ENCODE measurements at regions not wholly inside any gene's neighbourhood (a gene's known extent, or its start where the extent isn't known, plus 50 kb on each side); places are given as distances from the start of the nearest gene placed in this dataset.

GRCh38 chr2:129705085-129705484 lies 274.4 kb upstream of the RAB6C start:
- no peaks in the 10 kb centered on the region for H3K9me3 ChIP-seq (ENCODE audit: control insufficient read depth, low read depth, low read length)
- H3K4me1 ChIP-seq (ENCODE audit: control insufficient read depth, extremely low read depth, insufficient read depth, low read length) = no peaks in the 10 kb centered on the region
- dilution Hi-C loops (cut with MboI; ENCODE audit: extremely low pct_ligation_motif_present, low sequenced_read_pairs) = no loop called here
- no peak overlapping the region for H3K27ac ChIP-seq (ENCODE audit: control insufficient read depth, insufficient read depth, low read length)
- no peak for DNase-seq (ENCODE audit: low read depth, low spot score)
- H4K20me1 ChIP-seq (ENCODE audit: control insufficient read depth, extremely low read depth, insufficient read depth, low read length) = no peaks in the 10 kb centered on the region
- H3K79me2 ChIP-seq (ENCODE audit: control insufficient read depth, insufficient read depth, low read length) = no peaks in the 10 kb centered on the region
- no peaks in the 10 kb centered on the region for H3K36me3 ChIP-seq (ENCODE audit: control insufficient read depth in 2 of 2, extremely low read depth in 1 of 2, insufficient read depth in 2 of 2, low read length in 2 of 2)
- FAIRE-seq = no peak
- no peaks in the 10 kb centered on the region for H3K9me1 ChIP-seq (ENCODE audit: control insufficient read depth, extremely low read depth, insufficient read depth, low read length)
- no peak overlapping the region for H3K4me2 ChIP-seq (ENCODE audit: control insufficient read depth, extremely low read depth, insufficient read depth, low read depth, low read length)
- no peak overlapping the region for H2AFZ ChIP-seq (ENCODE audit: control insufficient read depth, low read length)
- TF ChIP-seq CTCF (optimal IDR thresholded peaks at IDR 0.05 in 1 of 3, IDR thresholded peaks at IDR 0.05 in 1 of 3, conservative IDR thresholded peaks at IDR 0.05 in 1 of 3; ENCODE audit: extremely low read depth in 1 of 3, insufficient read depth in 2 of 3, low read length in 3 of 3) = no peak
- no peak for TF ChIP-seq EZH2 (IDR thresholded peaks at IDR 0.05; ENCODE audit: low read length)
- H3K4me3 ChIP-seq (ENCODE audit: control insufficient read depth in 2 of 3, extremely low read depth in 1 of 3, insufficient read depth in 2 of 3, low read depth in 1 of 3, low read length in 3 of 3) = no peak overlapping the region
- no peak overlapping the region for H3K9ac ChIP-seq (ENCODE audit: control insufficient read depth, extremely low read depth, insufficient read depth, low read length)
- no peaks in the 10 kb centered on the region for H3K27me3 ChIP-seq (ENCODE audit: control insufficient read depth, extremely low read depth, insufficient read depth, low read length)

- H4K20me1 ChIP-seq (ENCODE audit: control insufficient read depth, extremely low read depth, insufficient read depth, low read length) = no peaks in the 10 kb centered on the region
Observed at GRCh38 chr2:129707800-129708199, 271.7 kb upstream of the RAB6C start.

More at GRCh38 chr2:129707800-129708199, 271.7 kb upstream of the RAB6C start:
- Histone ChIP-seq H3K4me1 (ENCODE audit: control insufficient read depth, extremely low read depth, insufficient read depth, low read length) (no peaks in the 10 kb centered on the region), H3K9me1 (ENCODE audit: control insufficient read depth, extremely low read depth, insufficient read depth, low read length) (no peaks in the 10 kb centered on the region), H3K36me3 (ENCODE audit: control insufficient read depth in 2 of 2, extremely low read depth in 1 of 2, insufficient read depth in 2 of 2, low read length in 2 of 2) (no peaks in the 10 kb centered on the region), H3K27me3 (ENCODE audit: control insufficient read depth, extremely low read depth, insufficient read depth, low read length) (no peaks in the 10 kb centered on the region), H3K79me2 (ENCODE audit: control insufficient read depth, insufficient read depth, low read length) (no peaks in the 10 kb centered on the region), H3K9ac (ENCODE audit: control insufficient read depth, extremely low read depth, insufficient read depth, low read length) (no peak overlapping the region), H3K9me3 (ENCODE audit: control insufficient read depth, low read depth, low read length) (no peaks in the 10 kb centered on the region), H2AFZ (ENCODE audit: control insufficient read depth, low read length) (no peak overlapping the region), H3K4me3 (ENCODE audit: control insufficient read depth in 2 of 3, extremely low read depth in 1 of 3, insufficient read depth in 2 of 3, low read depth in 1 of 3, low read length in 3 of 3) (no peak overlapping the region), H3K27ac (ENCODE audit: control insufficient read depth, insufficient read depth, low read length) (no peak overlapping the region), H3K4me2 (ENCODE audit: control insufficient read depth, extremely low read depth, insufficient read depth, low read depth, low read length) (no peak overlapping the region)
- no peak for DNase-seq (ENCODE audit: low read depth, low spot score)
- TF ChIP-seq CTCF (optimal IDR thresholded peaks at IDR 0.05 in 1 of 3, IDR thresholded peaks at IDR 0.05 in 1 of 3, conservative IDR thresholded peaks at IDR 0.05 in 1 of 3; ENCODE audit: extremely low read depth in 1 of 3, insufficient read depth in 2 of 3, low read length in 3 of 3) = no peak
- no peak for TF ChIP-seq EZH2 (IDR thresholded peaks at IDR 0.05; ENCODE audit: low read length)
- FAIRE-seq = no peak
- dilution Hi-C loops (cut with MboI; ENCODE audit: extremely low pct_ligation_motif_present, low sequenced_read_pairs) = no loop called here
